GM21723 (cell line): ENCODE measurements at regions not wholly inside any gene's neighbourhood (a gene's known extent, or its start where the extent isn't known, plus 50 kb on each side); places are given as distances from the start of the nearest gene placed in this dataset.

Source experiments
- ATAC-seq: cut with Tn5 transposase; IDR thresholded peaks from one replicate; pipeline ENCODE4 v1.9.1; 2021; ENCODE audit warnings: mild to moderate bottlenecking, moderate library complexity; ENCODE audit not compliant: unreplicated experiment

- ATAC-seq, result no peak
Observed at GRCh38 chr6:22804620-22805261, 235.4 kb downstream of the HDGFL1 start.

GRCh38 chr6:22807261-22807660 is 237.9 kb downstream of the HDGFL1 start:
- no peak for ATAC-seq

GRCh38 chr6:22807818-22808217 is 238.5 kb downstream of the HDGFL1 start:
- ATAC-seq, result no peak

GRCh38 chr6:22808466-22808865 is 239.1 kb downstream of the HDGFL1 start:
- ATAC-seq, result no peak

- no peak for ATAC-seq
Observed at GRCh38 chr6:22809370-22809769, 240.0 kb downstream of the HDGFL1 start.

- no peak for ATAC-seq
Observed at GRCh38 chr6:22819209-22819608, 249.8 kb downstream of the HDGFL1 start.

GRCh38 chr6:22821664-22822320 is 252.4 kb downstream of the HDGFL1 start:
- no peak for ATAC-seq

GRCh38 chr6:22825210-22825609 is 255.8 kb downstream of the HDGFL1 start:
- ATAC-seq, result no peak

GRCh38 chr6:22826961-22827360 is 257.6 kb downstream of the HDGFL1 start:
- ATAC-seq, result no peak

- ATAC-seq, result no peak
Observed at GRCh38 chr6:22827760-22828159, 258.4 kb downstream of the HDGFL1 start.

GRCh38 chr6:22828179-22829062 is 259.1 kb downstream of the HDGFL1 start:
- ATAC-seq, result no peak

- no peak for ATAC-seq
Observed at GRCh38 chr6:22829070-22829469, 259.7 kb downstream of the HDGFL1 start.

GRCh38 chr6:22830463-22830862 is 261.1 kb downstream of the HDGFL1 start:
- no peak for ATAC-seq

GRCh38 chr6:22833191-22833590 is 263.8 kb downstream of the HDGFL1 start:
- no peak for ATAC-seq

- no peak for ATAC-seq
Observed at GRCh38 chr6:22838345-22838744, 269.0 kb downstream of the HDGFL1 start.

- no peak for ATAC-seq
Observed at GRCh38 chr6:22845467-22845866, 276.1 kb downstream of the HDGFL1 start.

- no peak for ATAC-seq
Observed at GRCh38 chr6:22848121-22848520, 278.8 kb downstream of the HDGFL1 start.

- no peak for ATAC-seq
Observed at GRCh38 chr6:22849921-22850320, 280.6 kb downstream of the HDGFL1 start.

GRCh38 chr6:22852101-22852500 is 282.7 kb downstream of the HDGFL1 start:
- no peak for ATAC-seq

- no peak for ATAC-seq
Observed at GRCh38 chr6:22873513-22874136, 304.3 kb downstream of the HDGFL1 start.

GRCh38 chr6:22875845-22876244 is 306.5 kb downstream of the HDGFL1 start:
- ATAC-seq, result no peak
